GM18907 (cell line): ENCODE measurements at regions not wholly inside any gene's neighbourhood (a gene's known extent, or its start where the extent isn't known, plus 50 kb on each side); places are given as distances from the start of the nearest gene placed in this dataset.

ENCODE experiments used
- ATAC-seq: cut with Tn5 transposase; IDR thresholded peaks from one replicate; pipeline ENCODE4 v1.9.1; 2021; ENCODE audit warnings: mild to moderate bottlenecking, moderate library complexity; ENCODE audit not compliant: unreplicated experiment

DNA sequence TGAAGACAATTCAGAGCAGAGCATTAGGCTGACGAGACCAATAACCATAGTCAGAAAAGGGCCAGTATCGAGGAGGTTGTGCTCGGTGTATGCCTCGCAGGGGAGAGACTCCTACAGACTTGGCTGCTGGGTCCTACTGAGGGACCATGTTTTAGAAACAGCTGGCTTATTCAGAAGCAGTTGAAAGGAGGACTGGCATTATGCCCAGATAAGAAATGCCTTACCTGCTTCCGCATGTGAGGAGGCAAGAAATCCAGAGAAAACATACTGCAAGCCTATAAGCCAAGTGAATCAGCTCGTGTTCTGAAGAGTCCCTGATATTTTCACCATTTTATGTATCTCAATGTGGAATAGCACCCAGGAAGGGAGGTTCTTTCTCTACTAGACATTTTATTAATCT, 434.7 kb downstream of the GRB14 start:
- ATAC-seq, result no peak

DNA sequence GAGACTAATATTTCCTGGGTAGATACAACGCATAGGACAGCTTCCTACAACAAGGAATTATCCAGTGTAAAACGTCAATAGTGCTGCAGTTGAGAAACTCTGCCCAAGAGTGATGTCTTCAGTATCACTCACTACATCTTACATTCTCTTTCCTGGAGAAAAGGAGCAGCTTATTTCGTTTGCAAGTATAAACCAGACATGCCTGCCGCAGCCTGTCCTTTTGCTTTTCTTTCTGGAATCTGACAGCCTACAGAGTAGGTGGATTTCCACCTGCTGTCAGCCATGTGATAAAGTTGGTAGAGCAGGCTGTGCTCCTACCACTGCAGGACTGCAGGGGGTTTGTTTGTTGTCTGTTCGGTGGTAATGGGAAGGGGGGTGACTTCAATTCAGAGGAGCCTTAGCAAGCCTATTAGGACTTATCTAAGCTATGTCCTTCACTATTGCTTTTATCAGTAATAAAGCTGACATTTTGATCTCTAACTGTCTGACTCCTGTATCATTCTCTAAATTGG, 439.1 kb downstream of the GRB14 start:
- ATAC-seq, result no peak

DNA sequence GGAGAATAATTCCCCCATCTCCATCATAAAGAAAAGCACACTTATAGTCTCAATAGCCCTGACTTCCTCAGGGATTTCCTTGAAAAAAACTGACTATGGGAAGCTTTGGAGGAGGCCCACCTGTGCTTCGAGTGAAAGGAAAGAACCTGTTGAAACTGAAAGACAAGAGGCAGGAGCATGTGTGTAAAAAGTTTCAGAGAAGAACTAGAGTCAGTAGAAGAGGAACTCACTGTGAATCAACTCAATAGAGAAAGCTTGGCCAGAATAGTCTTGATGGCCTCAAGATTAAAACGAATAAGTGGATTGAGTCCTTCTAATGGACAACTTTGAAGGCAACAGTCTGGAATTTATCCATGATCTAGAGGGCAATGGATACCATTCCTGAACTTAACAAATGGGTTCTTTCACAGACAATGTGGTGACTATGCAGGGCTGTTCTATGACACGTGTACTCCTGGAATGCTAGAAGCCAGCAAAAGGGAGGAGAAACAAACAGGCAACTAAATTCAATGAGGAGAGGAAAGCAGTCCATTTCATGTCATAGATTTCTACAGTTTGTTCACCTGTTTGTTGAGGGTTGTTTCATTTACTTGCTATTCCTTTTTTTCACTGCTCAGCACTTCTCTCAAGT, 442.3 kb downstream of the GRB14 start:
- no peak for ATAC-seq

DNA sequence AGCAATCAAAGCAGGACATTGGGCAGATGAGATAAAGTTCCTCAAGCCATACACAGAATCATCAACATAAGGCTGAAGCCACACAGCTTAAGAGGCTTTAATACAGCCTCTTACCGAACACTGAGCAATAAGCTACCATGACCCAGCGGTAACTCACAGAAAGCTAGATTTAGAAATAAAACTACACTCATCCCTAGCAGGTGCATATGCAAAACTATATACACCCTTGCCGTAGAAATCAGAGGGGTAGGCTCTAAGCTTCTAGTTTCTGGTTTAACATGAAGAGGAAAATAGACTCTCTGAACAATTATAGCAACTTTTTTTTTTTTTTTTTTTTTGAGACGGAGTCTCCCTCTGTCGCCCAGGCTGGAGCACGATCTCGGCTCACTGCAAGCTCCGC, 428.8 kb upstream of the FIGN start:
- no peak for ATAC-seq

DNA sequence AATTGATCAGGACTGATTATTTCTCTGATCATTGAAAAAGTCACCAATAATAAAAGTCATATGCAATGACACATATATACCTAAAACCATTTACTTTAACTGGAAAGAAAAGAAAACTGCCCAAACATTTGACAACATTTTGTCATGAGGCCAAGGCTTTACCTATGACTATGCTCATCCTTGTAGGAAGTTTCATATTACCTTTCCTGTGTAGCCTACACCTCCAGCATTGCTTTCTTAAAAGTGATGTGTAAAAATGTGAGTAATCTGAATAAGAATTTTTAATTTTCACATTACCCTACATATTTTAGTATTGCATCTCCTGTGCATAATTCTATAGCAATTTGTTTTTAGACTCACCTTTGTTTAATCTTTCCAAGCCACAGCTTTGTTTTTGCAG, 419.8 kb upstream of the FIGN start:
- ATAC-seq, result no peak

DNA sequence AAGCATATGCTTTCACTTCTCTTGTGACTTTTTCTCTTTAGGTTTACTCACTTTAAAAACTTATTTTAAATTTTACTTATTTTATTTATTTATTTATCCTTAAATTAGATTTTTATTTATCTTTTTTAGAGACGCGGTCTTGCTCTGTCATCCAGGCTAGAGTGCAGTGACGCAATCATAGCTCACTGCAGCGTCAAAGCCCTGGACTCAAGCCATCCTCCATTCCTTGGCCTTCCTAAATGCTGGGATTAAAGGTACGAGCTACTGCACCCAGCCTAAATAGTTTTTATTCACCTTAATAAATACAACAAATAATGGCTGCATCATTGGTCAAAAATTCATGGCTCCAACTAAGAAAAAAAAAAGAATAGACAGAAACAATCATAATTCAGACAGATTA, 415.7 kb upstream of the FIGN start:
- ATAC-seq, result no peak

DNA sequence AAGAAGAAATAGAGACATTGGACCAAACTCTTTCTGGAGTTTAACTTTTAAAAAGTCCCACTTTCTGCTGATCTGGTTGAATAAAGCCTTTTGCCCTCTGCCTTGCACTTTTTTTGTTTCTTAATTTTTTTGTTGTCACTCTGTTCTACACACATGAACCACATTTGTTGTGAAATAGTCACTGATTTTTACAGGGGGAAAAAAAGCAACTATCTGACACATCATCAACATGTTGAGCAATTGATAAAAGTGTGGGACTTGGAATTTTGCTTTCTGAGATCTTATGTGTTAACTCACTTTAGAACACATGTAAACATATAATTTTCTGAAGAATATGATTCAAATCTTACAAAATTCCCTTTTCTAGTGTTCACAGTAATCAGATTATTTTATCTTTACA, 414.8 kb upstream of the FIGN start:
- ATAC-seq, result no peak

DNA sequence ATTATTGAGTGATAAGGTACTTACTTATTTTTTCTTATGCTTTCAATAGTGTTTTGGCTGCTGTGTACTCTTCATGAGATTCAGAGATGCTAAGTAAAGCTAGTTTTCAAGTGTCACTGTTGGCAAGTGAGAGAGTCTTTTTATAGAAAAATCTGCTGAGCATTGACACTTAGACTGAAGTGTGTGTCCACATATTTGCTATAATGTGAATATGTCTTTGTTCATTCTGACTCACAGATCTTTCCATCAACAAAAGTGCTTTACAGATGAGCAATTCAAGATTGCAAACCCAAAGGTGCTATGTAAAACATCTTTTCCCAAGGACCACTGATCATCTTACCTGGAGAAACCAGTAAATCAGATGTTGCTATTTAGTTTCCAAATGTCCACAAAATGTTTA, 410.6 kb upstream of the FIGN start:
- no peak for ATAC-seq

DNA sequence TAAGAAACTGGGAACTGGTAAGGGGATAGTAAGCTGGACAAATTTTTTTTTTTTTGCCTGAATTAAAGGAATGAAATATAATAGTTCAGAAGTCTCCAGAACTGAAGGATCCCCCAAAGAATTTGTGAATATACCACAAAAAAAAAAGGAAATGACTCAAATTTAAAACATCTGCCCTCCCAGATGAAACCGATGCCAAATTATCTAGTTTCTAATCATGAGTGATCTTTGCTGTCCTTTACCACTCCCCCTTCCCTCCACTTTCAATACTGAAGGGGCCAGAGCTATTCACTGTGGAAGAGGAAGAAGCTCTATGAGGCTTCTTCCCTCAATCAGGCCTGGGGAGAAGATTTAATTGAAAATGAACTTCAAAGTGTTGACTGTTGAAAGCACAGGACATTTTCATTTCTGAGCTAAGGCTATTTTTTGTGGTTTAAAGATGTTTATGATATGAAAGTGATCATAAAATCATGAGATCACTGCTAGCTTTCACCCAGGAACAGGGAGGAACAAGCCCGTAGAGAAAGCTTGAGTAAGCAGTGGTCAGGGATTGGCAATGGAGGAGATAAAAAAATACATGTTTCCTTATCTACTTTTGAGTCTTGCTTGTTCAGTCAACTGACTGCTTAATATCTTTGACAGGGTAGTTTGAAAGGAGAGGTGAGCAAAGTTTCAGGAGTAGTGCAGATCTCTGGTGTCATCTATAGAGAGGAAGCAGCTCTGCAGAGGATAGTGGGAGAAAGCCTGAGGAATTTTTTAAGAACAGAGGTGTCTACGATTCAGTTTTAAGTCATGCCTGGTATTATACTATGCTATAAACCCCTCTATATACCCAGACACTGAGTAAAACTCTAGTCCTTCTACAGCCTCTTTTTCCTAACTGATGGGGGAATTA, 409.5 kb upstream of the FIGN start:
- no peak for ATAC-seq

DNA sequence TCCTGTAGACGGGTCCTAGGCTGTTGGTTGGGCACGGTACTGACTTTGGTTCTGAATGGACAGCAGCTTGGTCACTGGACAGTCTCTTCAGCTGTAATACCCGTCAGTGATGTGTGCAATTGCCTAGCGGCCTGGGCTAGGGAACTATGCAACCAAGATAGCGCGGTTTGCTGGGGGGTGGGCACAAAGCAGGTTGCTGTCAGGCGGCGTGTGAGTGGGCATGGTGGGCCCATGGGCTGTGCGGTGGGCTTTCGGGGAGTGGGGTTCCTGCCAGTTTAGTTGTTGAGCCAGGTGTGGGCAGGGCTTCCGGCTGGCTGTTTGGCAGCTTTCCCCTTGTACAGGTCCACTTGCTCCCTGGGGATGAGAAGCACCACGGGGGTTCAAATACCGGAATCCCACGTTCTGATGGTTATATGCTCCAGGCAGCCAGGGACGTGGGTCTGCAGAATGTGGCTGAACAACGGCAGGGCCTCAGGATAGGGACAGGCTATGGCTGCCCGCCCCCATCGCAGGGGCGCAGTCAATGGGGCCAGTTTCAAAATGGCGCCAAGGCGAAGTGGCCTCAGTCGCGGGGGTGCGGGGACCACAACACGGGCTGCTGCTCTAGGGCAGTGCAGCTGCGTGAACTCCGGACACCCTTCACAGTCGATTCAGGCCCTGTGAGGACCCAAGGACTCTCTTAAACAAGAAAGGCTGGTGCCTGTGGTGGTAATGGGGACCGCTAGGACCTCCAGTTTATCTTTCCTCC, 407.5 kb upstream of the FIGN start:
- ATAC-seq, result no peak

DNA sequence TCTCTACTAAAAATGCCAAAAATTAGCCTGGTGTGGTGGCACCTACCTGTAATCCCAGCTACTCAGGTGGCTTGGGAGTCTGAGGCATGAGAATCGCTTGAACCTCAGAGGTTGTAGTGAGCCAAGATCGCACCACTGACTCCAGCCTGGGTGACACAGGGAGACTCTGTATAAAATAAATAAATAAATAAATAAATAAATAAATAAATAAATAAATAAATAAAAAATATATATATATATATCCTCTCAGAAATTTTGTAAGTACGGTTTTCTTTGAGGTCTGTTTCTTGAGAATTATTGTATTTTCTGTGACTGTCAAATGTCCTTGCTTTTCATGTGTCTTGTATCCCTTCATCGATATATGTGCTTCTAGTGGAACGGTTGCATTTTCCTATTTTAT, 406.9 kb upstream of the FIGN start:
- no peak for ATAC-seq

DNA sequence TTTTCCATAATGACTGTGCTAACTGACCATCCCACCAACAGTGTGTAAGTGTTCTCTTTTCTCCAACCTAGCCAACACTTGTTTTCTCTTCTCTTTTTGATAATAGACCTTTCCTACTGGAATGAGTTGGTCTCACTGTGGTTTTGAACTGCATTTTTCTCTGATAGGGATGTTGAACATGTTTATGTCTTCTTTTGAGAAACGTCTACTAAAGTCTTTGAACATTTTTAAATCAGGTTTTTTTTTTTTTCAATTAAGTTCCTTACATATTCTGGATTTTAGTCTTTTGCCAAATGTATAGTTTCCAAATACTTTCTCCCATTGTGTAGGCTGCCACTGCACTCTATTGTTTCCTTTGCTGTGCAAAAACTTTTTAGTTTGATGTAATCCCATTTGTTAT, 405.5 kb upstream of the FIGN start:
- no peak for ATAC-seq

DNA sequence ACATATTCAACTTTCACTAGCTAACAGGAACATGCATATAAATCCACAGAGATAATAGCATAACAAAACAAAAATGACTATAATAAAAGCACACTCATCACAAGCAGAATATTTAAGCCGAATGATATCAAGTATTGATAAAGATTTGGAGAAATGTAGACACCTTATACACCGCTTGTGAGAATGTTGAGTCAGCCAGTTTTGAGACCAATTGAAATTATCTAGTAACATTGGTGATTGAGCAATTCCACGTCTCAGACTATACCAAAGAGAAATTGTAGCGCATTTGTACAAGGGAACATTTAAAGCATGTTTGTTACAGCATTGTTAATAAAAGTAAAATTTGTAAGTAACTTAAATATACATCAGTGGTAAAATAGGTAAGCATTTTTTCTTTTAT, 402.9 kb upstream of the FIGN start:
- ATAC-seq, result no peak

DNA sequence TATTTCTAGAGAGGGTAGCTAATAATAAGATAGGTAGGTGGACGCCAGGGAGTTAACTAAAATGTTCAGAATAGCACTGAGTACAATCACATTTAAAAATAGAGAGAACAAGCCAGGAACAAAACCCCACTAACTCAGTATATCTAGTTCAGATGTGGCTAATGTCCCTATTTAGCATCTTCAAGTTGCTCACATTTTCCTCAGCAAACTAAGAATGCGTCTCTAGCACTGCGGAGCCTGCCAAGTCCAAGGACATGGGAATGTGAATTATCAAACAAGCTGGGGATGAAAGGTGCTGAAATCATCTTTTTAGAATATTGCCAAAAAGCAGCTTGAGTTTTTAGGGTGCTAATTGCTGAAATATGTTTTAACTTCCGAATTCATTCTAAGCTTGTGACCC, 398.5 kb upstream of the FIGN start:
- ATAC-seq, result no peak

DNA sequence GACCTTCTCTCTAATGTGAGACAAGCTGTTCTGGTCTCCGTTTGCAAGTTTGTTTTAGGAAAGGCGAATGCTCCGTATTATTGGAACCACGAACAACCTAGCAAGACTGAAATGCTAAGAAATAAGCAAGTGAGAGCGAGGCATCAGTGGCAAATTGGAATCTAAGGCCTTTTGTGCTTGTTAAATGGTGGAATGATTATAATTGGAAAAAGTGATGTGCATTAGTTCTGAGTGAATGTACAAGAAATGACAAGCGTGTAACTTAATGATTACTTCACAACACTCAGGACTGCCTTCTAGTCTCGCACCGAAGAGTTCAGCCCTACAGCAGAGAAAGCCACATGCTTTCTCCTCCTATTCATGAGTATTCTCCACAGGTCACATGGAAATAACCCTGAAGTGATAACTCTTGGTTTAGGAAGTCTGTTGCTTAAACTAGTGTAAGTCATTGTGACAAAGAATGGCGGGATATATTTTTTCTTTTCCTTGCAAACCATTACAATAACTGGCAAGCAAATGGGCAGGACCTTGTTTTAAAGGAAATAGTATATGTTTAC, 392.2 kb upstream of the FIGN start:
- ATAC-seq, result no peak

DNA sequence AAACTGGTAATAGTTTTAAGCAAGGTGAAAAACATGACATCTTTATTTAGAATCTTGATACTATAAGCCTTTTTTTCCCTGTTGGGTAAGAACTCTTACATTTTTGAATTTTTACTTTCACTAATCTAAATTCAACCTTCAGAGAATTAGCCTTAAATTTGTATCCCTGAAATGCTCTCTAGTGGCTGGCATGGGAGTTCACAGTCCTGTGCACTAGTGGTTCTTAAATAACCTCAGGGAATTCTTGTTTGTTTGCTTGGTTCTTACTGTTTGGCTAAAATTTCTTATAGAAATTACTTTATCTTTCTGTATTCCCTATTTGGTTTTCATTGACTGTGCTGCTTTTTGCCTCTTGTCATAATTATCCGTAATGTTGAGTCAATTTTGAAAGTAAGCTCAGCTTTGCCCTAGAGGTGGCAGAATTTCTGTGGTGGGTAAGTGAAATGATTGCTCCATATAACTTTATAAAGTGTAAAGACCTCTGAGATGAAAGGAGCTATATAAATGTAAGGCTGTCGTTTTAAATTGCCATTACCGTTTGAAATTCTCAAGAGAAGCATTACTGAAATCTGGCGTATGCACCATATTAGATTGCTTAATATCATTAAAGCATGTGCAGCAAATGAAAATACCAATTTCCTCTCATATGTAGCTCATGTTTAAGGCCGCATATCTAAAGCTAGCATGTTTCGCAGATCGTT, 391.3 kb upstream of the FIGN start:
- ATAC-seq, result no peak

DNA sequence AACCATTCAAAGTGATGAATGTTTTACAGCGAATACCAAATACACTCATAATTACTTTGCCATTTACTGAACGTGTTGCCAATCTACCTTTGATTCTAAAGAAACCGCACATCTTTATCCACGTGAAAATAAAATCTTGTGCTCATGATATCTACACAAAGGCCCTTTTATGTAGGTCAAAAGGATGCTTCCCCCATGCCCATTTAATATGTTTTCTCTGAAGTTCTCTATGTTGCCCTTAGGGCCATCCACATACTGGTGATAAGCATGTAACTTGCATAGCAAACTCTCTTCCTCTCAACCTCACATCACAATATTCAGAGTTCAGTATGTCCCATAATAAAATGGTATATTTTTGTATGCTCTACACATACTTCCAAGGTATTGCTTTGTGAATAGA, 380.0 kb upstream of the FIGN start:
- ATAC-seq, result no peak

DNA sequence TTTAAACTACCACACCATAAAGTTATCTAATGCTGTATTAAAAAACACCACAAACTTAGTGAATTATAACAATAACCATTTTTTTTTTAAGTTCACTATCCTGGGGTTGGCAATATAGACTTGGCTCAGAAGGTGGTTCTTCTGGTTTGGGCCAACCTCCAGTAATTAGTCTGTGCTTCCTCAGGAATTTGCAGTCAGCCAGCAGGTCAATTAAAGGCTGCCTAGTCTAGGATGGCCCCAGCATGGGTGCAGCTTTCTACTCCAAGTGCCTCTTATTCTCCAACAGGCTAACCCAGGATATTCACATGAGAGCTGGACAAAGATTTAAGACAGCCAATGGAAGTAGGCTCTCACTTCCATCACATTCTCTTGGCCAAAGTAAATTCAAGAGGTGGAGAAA, 379.1 kb upstream of the FIGN start:
- no peak for ATAC-seq

DNA sequence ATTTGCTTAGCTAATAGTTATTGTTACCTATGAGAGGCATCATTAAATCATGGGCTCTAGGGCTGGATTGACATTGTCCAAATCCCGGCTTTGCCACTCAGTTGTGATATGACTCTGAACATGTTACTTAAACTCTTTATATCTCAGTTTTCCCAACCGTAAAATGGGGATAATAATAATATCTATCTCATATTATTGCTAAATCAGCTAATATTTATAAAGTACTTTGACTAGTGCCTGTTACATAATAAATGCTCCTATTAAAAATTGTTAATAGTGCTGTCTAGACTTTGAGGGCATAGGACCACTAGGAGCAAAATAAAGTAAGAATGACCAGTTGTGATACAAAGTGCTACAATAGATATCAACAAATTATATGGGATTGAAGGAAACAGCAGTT, 376.3 kb upstream of the FIGN start:
- ATAC-seq, result no peak

DNA sequence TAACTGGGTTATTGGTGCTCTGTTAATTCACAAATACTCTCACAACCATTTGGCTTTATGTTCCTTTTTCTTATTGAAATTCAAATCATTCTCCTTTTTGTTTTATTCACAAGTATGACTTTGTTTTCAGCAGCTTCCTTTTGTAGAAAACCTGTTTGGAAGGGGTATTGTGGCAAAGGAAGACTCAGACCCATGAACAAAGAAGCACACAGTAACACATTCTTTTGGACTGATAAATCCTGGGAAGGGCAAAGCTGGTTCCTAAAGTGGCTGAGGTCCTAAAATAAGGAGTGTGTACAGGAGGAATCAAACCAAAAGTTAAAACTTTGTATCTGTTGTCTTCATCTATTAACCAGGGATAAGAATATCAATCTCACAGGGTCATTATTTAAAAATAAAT, 374.7 kb upstream of the FIGN start:
- no peak for ATAC-seq

DNA sequence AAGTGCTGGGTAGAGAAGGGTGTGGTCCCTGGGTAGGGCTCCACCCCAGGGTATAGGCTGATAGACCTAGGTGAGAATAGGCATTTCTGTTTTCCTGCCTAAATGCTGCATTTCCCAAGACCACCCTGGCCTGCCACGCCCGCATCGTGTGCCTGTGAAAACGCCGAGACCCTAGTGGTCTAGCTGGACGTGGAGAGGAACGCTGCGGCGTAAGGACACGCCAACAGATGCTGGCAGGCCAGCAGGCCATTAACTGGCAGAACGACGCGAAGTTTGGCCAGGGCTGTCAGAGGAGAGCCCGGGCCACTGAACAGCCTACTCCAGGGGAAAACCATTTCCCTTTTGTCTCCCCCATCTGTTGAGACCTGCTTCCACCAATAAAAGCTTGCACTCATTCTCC, 373.2 kb upstream of the FIGN start:
- no peak for ATAC-seq
